ENCODE measurements at regions not wholly inside any gene's neighbourhood (a gene's known extent, or its start where the extent isn't known, plus 50 kb on each side); places are given as distances from the start of the nearest gene placed in this dataset.
"Not testable (repeated sequence)": the region's sequence is repeated elsewhere in the genome, so short reads cannot be mapped to it uniquely, and the experiment has no call there.

GRCh38 chr9:87406543-87407166 is 91.0 kb upstream of the DAPK1 start:
- 63 to 70% methylated on average over 4 of the region's 4 CpGs for WGBS, 2 donors
- ATAC-seq (ENCODE audit: insufficient read depth, low FRiP score) (peak; percentile 47), DNase-seq (peak in 1 of 3 donors; percentile 36)
- H3K27ac ChIP-seq (ENCODE audit: low read depth in 1 of 2, low read length in 1 of 2): no peak overlapping the region
- peaks cover 0 to 22% (median 9%) of the 10 kb centered on the region in 5 donors for H3K4me1 ChIP-seq (ENCODE audit: control insufficient read depth in 5 of 5, insufficient read depth in 5 of 5, low read length in 5 of 5)
- H3K9me3 ChIP-seq (ENCODE audit: control insufficient read depth in 4 of 4, insufficient read depth in 3 of 4, low read length in 3 of 4): no peaks in the 10 kb centered on the region
- H3K4me3 ChIP-seq: no peak overlapping the region
- H3K36me3 ChIP-seq (ENCODE audit: control insufficient read depth in 4 of 4, insufficient read depth in 4 of 4, low read length in 4 of 4): no peaks in the 10 kb centered on the region
- no peak for TF ChIP-seq CTCF (IDR thresholded peaks at IDR 0.05; ENCODE audit: control extremely low read depth, extremely low read depth)
- H3K27me3 ChIP-seq (ENCODE audit: control insufficient read depth in 3 of 3, insufficient read depth in 3 of 3, low read length in 2 of 3): no peaks in the 10 kb centered on the region
- H3K9ac ChIP-seq (ENCODE audit: insufficient read depth in 1 of 2, low read length in 2 of 2): no peak overlapping the region

DNA sequence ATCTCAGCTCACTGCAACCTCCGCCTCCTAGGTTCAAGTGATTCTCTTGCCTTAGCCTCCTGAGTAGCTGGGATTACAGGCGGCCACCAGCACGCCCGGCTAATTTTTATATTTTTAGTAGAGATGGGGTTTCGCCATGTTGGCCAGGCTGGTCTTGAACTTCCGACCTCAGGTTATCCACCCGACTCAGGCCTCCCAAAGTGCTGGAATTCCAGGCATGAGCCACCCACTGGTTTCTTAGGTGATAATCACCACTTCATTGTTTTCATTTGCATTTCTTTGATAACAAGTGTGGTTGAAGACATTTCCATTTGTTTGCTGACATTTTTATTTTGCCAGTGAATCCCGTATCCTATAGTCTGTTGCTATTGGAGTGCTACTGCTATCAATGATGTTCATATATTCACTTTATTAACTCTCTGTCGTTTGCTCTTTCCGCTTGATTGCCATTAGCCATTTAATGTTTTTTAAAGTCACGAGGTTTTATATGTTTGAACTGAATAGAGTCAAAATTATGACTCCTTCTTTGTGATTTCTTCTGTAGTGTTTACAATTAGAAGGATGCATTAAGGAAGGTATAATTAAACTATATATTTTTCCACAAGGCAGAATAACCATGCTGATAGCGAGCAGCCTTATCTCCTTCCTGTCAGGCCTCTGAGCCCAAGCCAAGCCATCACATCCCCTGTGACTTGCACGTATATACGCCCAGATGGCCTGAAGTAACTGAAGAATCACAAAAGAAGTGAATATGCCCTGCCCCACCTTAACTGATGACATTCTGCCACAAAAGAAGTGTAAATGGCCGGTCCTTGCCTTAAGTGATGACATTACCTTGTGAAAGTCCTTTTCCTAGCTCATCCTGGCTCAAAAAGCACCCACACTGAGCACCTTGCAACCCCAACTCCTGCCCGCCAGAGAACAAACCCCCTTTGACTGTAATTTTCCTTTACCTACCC is 87.3 kb upstream of the DAPK1 start:
- not testable (repeated sequence) for H3K36me3 ChIP-seq (ENCODE audit: control insufficient read depth in 4 of 4, insufficient read depth in 4 of 4, low read length in 4 of 4); H3K27me3 ChIP-seq (ENCODE audit: control insufficient read depth in 3 of 3, insufficient read depth in 3 of 3, low read length in 2 of 3); H3K4me3 ChIP-seq; H3K9me3 ChIP-seq (ENCODE audit: control insufficient read depth in 4 of 4, insufficient read depth in 3 of 4, low read length in 3 of 4); H3K9ac ChIP-seq (ENCODE audit: insufficient read depth in 1 of 2, low read length in 2 of 2); ATAC-seq (ENCODE audit: insufficient read depth, low FRiP score); H3K27ac ChIP-seq (ENCODE audit: low read depth in 1 of 2, low read length in 1 of 2)
- DNase-seq: peak in 1 of 3 donors; percentile 8
- peaks cover 0 to 17% (median 4%) of the 10 kb centered on the region in 5 donors for H3K4me1 ChIP-seq (ENCODE audit: control insufficient read depth in 5 of 5, insufficient read depth in 5 of 5, low read length in 5 of 5)
- 66 to 71% methylated on average over 16 of the region's 16 CpGs for WGBS, 2 donors

- Histone ChIP-seq H3K27ac (ENCODE audit: low read depth in 1 of 2, low read length in 1 of 2) (no peak overlapping the region), H3K27me3 (ENCODE audit: control insufficient read depth in 3 of 3, insufficient read depth in 3 of 3, low read length in 2 of 3) (no peaks in the 10 kb centered on the region), H3K4me1 (ENCODE audit: control insufficient read depth in 5 of 5, insufficient read depth in 5 of 5, low read length in 5 of 5) (no peaks in the 10 kb centered on the region), H3K9ac (ENCODE audit: insufficient read depth in 1 of 2, low read length in 2 of 2) (no peak overlapping the region), H3K4me3 (no peak overlapping the region), H3K9me3 (ENCODE audit: control insufficient read depth in 4 of 4, insufficient read depth in 3 of 4, low read length in 3 of 4) (peaks cover 0 to 2% (median 0%) of the 10 kb centered on the region in 4 donors), H3K36me3 (ENCODE audit: control insufficient read depth in 4 of 4, insufficient read depth in 4 of 4, low read length in 4 of 4) (no peaks in the 10 kb centered on the region)
- WGBS, 2 donors: 92 to 96% methylated on average over 1 of the region's 1 CpG
- DNase-seq (no peak), ATAC-seq (ENCODE audit: insufficient read depth, low FRiP score) (no peak)
- no peak for TF ChIP-seq CTCF (IDR thresholded peaks at IDR 0.05; ENCODE audit: control extremely low read depth, extremely low read depth)
These were observed 76.8 kb upstream of the DAPK1 start for GRCh38 chr9:87420884-87421283.

- Histone ChIP-seq H3K27me3 (ENCODE audit: control insufficient read depth in 3 of 3, insufficient read depth in 3 of 3, low read length in 2 of 3) (no peaks in the 10 kb centered on the region), H3K27ac (ENCODE audit: low read depth in 1 of 2, low read length in 1 of 2) (no peak overlapping the region), H3K9ac (ENCODE audit: insufficient read depth in 1 of 2, low read length in 2 of 2) (no peak overlapping the region), H3K9me3 (ENCODE audit: control insufficient read depth in 4 of 4, insufficient read depth in 3 of 4, low read length in 3 of 4) (peaks cover 0 to 2% (median 0%) of the 10 kb centered on the region in 4 donors), H3K4me3 (no peak overlapping the region), H3K4me1 (ENCODE audit: control insufficient read depth in 5 of 5, insufficient read depth in 5 of 5, low read length in 5 of 5) (no peaks in the 10 kb centered on the region), H3K36me3 (ENCODE audit: control insufficient read depth in 4 of 4, insufficient read depth in 4 of 4, low read length in 4 of 4) (no peaks in the 10 kb centered on the region)
- DNase-seq (no peak), ATAC-seq (ENCODE audit: insufficient read depth, low FRiP score) (no peak)
- 93 to 97% methylated on average over 3 of the region's 3 CpGs for WGBS, 2 donors
- TF ChIP-seq CTCF (IDR thresholded peaks at IDR 0.05; ENCODE audit: control extremely low read depth, extremely low read depth): no peak
These were observed 75.9 kb upstream of the DAPK1 start for GRCh38 chr9:87421734-87422133.

All from lung (tissue), 11 donors.